Esophagus squamous epithelium (tissue), 5 donors: ENCODE measurements at regions not wholly inside any gene's neighbourhood (a gene's known extent, or its start where the extent isn't known, plus 50 kb on each side); places are given as distances from the start of the nearest gene placed in this dataset.
"Not testable (repeated sequence)": the region's sequence is repeated elsewhere in the genome, so short reads cannot be mapped to it uniquely, and the experiment has no call there.

ENCODE experiments used
- DNase-seq: peaks from one replicate; lab custom pipeline; 2025; lab: John Stamatoyannopoulos, UW
- H3K27ac ChIP-seq, 4 donors: fragments of 200-600 bp; sonication (generic); one replicate each; pipeline ENCODE4 v1.5.1; 2016 to 2019; ENCODE audit warnings: mild to moderate bottlenecking in 1 of 4
- H3K27me3 ChIP-seq, 4 donors: fragments of 200-600 bp; sonication (generic); 1 replicate in 3 of 4; 2 replicates in 1 of 4; pipeline versions ENCODE4 v1.5.1 to v1.6.0; 2017 to 2021; ENCODE audit warnings: antibody characterized with exemption in 1 of 4
- H3K36me3 ChIP-seq, 3 donors: fragments of 200-600 bp; sonication (generic); one replicate each; pipeline ENCODE4 v1.5.1; 2016 to 2019
- H3K4me1 ChIP-seq, 3 donors: fragments of 200-600 bp; sonication (generic); one replicate each; pipeline ENCODE4 v1.5.1; 2017 to 2019
- H3K4me3 ChIP-seq, 4 donors: fragments of 200-600 bp; sonication (generic); 1 replicate in 3 of 4; 2 replicates in 1 of 4; pipeline ENCODE4 v1.5.1; 2016 to 2019; ENCODE audit warnings: mild to moderate bottlenecking in 2 of 4, moderate library complexity in 1 of 4
- H3K9me3 ChIP-seq, 3 donors: fragments of 200-600 bp; sonication (generic); one replicate each; pipeline ENCODE4 v1.5.1; 2016 to 2019
- CTCF ChIP-seq, 6 experiments: fragments of 450-650 bp in 4 of 6; fragments of 200-600 bp in 2 of 6; sonication (generic) in 2 of 6; IDR thresholded peaks; one replicate each; pipeline ENCODE4 v1.5.1; 2016 to 2019; ENCODE audit warnings: antibody characterized with exemption in 6 of 6, mild to moderate bottlenecking in 4 of 6, moderate library complexity in 4 of 6
- POLR2A ChIP-seq, 4 donors: fragments of 450-650 bp; IDR thresholded peaks; one replicate each; pipeline ENCODE4 v1.6.1; 2017; ENCODE audit warnings: antibody characterized with exemption in 4 of 4, mild to moderate bottlenecking in 4 of 4, moderate library complexity in 3 of 4
- WGBS, 2 donors: methylation state at CpG; one replicate each; pipeline ENCODE4 v1.1.5; 2018; 5-methylcytosine and 5-hydroxymethylcytosine counted together
- intact Hi-C: fragments of 100-400 bp; cut with DNase I; formaldehyde crosslinking; loops from one replicate; pipeline ENCODE4 v1.15.0; 2022
- donor health status: DM: yes; HTN: yes; CAD: no.

DNA sequence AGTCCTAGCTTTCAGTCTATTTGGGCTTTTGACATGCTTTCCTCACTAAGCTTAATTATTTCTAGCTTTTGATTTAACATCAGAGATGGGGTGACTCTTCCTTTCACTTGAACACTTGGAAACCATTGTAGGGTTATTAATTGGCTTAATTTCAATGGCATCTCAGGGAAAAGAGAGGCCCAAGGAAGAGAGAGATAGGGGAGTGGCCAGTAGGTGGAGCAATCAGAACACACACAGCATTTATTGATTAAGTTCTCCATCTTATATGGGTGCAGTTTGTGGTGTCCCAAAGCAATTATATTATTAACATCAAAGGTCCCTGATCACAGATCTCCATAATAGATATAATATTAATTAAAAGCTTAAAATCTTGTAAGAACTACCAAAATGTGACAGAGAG lies 1466.1 kb upstream of the SEL1L start:
- H3K4me3 ChIP-seq, result no peak overlapping the region
- TF ChIP-seq CTCF (IDR thresholded peaks at IDR 0.05), result no peak
- no peak for TF ChIP-seq POLR2A (IDR thresholded peaks at IDR 0.05)
- no peaks in the 10 kb centered on the region for H3K9me3 ChIP-seq
- no peak for DNase-seq
- H3K36me3 ChIP-seq, result no peaks in the 10 kb centered on the region
- H3K4me1 ChIP-seq, result no peaks in the 10 kb centered on the region
- intact Hi-C loops, result no loop called here
- H3K27ac ChIP-seq, result no peak overlapping the region
- no peaks in the 10 kb centered on the region for H3K27me3 ChIP-seq

GRCh38 chr14:83004456-83005006 lies 1470.9 kb upstream of the SEL1L start:
- intact Hi-C loops, result no loop called here
- TF ChIP-seq POLR2A (IDR thresholded peaks at IDR 0.05) (no peak), CTCF (IDR thresholded peaks at IDR 0.05) (no peak)
- 38 to 48% methylated on average over 2 of the region's 2 CpGs for WGBS, 2 donors
- H3K9me3 ChIP-seq, result peaks cover 0 to 6% (median 0%) of the 10 kb centered on the region in 3 donors
- H3K27me3 ChIP-seq, result no peaks in the 10 kb centered on the region
- no peak for DNase-seq
- H3K27ac ChIP-seq, result no peak overlapping the region
- H3K36me3 ChIP-seq, result no peaks in the 10 kb centered on the region
- H3K4me1 ChIP-seq, result no peaks in the 10 kb centered on the region
- no peak overlapping the region for H3K4me3 ChIP-seq

DNA sequence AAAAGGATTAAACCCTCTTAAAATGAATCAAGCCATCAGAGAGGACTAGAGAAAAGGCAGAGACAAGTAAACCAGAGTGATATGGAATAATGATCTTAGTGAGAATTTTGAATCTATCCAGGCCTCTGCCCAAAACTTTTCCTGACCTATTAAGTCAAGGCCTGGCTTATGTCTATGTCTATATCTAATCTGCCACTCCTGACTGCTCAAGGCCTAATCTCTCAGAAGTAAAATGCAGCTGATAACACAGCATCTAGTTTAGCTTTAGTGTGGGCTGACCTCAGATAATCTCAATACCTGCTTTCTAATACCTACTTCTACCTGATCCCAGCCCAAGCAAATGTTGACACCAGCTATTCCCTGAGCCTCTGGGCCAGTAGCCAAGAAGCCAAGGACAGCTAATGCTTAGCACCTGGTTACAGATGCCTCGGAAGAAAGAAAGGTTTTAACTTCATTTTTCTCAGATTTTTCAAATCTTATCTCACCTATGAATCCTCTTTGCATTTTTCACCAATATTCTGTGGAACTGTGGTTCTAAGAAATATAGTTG lies 1472.5 kb upstream of the SEL1L start:
- Histone ChIP-seq H3K27ac (no peak overlapping the region), H3K9me3 (peaks cover 0 to 6% (median 0%) of the 10 kb centered on the region in 3 donors), H3K36me3 (no peaks in the 10 kb centered on the region), H3K4me3 (no peak overlapping the region), H3K4me1 (no peaks in the 10 kb centered on the region), H3K27me3 (no peaks in the 10 kb centered on the region)
- 41 to 71% methylated on average over 1 of the region's 1 CpG for WGBS, 2 donors
- TF ChIP-seq POLR2A (IDR thresholded peaks at IDR 0.05), result no peak
- TF ChIP-seq CTCF (IDR thresholded peaks at IDR 0.05), result no peak
- no peak for DNase-seq
- intact Hi-C loops, result no loop called here

- H3K4me1 ChIP-seq, H3K36me3 ChIP-seq, H3K9me3 ChIP-seq, H3K27ac ChIP-seq, intact Hi-C loops, DNase-seq, H3K4me3 ChIP-seq, H3K27me3 ChIP-seq: not testable (repeated sequence)
- WGBS, 2 donors, result 94 to 97% methylated on average over 7 of the region's 7 CpGs
Measured at GRCh38 chr14:83007052-83007451, 1473.4 kb upstream of the SEL1L start.

- intact Hi-C loops, result no loop called here
Measured at GRCh38 chr14:83007641-83008225, 1474.1 kb upstream of the SEL1L start.

More at GRCh38 chr14:83007641-83008225, 1474.1 kb upstream of the SEL1L start:
- H3K4me3 ChIP-seq, result no peak overlapping the region
- no peaks in the 10 kb centered on the region for H3K4me1 ChIP-seq
- 84 to 85% methylated on average over 1 of the region's 1 CpG for WGBS, 2 donors
- H3K36me3 ChIP-seq, result no peaks in the 10 kb centered on the region
- peaks cover 0 to 6% (median 0%) of the 10 kb centered on the region in 3 donors for H3K9me3 ChIP-seq
- no peak for TF ChIP-seq POLR2A (IDR thresholded peaks at IDR 0.05)
- no peak for TF ChIP-seq CTCF (IDR thresholded peaks at IDR 0.05)
- no peak overlapping the region for H3K27ac ChIP-seq
- no peak for DNase-seq
- H3K27me3 ChIP-seq, result no peaks in the 10 kb centered on the region
